CD4-positive, alpha-beta T cell treated with Interleukin-21 for 1 hour (primary cell): ENCODE measurements at regions not wholly inside any gene's neighbourhood (a gene's known extent, or its start where the extent isn't known, plus 50 kb on each side); places are given as distances from the start of the nearest gene placed in this dataset.

Experiments used
- DNase-seq: peaks from one replicate; pipeline ENCODE4 v3.0.0-alpha.2; 2020

DNA sequence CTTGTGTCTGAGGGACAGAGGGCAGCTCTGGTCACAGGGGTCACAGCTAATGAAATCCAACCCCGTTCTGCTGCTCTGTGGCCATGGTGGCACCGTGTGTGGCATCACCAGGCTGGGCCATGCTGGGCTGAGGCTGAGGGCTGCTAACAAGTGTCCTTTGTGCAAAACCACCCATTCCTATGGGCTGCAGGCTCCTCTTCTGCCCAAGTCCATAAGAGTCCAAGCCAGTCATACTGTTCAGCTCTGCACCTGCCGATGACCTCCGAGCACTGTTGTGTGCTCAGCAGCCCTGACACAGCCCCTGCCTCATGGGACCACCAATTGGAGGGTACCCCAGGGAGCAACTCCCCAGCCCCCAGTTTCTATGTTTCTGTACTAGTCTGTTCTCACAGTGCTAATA, 133.1 kb downstream of the WDR11 start:
- no peak for DNase-seq

DNA sequence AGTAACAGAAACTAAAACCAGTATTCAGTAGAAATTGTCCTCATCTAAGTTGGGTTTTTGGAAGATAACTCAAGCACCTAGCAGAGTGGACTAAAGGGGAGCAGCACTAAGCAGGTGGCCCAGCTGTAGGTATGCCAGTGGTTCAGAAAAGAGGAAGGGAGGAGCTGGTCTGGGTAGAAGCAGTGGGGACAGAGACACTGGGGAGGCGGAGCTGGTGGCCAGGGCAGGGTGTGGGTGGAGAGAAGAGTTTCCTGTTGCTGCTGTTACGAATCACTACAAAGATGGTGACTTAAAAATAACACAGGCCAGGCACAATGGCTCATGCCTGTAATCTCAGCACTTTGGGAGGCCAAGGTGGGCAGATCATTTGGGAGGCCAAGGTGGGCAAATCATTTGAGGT, 136.2 kb downstream of the WDR11 start:
- DNase-seq: no peak

DNA sequence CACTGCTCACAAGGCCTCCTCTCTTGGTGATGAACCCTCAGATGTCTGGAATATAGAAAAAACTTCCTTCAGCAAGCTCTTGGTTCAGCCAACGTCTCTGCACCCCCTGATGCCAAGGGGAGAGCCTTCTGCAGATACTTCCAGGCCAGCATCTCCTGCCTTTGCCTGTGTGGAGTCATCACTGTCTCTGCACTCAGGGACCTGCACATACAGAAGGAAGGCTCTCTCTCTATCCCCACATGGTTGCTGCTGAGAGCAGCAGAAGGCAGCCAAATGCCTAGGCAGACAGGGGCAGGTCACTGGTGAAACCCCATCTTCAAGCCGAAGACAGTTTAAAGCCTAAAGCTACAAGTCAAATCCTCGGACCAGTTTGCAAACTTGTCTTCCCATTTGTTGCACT, 137.6 kb downstream of the WDR11 start:
- no peak for DNase-seq

DNA sequence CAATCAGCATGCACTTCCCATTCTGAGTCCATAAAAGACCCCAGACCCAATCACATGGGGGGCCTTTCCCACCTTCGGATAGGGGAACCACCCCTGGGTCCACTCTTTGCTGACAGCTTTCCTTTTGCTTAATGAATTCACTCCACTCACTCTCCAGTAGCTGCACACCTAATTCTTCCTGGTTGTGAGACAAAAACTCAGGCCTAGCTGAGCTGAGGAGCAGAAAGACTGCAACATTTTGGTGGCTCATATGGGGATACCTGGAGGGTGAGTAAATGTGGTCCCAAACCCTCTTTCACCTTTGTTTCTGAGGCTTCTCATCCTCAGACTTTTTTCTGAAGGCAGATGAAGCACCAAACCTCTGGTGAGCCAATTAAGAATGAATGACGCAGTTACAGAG, 138.1 kb downstream of the WDR11 start:
- DNase-seq: no peak

DNA sequence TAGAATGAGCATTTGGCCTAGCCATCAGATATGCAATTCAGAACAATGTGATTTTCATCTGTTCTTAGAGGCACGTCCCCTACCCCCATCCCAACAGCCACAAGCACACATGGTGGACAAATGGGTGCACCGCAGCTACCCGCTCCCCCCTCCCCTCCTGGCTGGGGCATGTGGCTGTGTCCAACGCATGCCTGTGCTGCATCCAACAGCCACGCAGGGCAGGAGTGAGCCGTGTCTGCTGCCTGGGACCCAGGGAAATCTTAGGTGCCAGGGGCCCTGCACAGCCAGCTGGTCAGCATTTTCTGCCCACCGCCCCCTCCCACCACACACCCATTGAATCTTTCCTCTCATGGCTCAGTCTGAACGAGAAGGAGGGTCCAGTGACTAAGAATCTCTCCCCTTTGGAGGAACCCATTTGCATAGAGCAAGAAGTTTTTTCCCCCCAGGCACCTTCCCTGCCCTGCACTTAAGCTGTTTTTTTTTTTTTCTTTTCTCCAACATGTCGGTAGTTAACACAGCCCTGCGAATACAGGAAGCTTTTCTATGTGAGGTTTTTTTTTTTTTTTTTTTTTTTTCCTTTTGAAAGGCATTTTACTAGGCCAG, 138.9 kb downstream of the WDR11 start:
- no peak for DNase-seq

DNA sequence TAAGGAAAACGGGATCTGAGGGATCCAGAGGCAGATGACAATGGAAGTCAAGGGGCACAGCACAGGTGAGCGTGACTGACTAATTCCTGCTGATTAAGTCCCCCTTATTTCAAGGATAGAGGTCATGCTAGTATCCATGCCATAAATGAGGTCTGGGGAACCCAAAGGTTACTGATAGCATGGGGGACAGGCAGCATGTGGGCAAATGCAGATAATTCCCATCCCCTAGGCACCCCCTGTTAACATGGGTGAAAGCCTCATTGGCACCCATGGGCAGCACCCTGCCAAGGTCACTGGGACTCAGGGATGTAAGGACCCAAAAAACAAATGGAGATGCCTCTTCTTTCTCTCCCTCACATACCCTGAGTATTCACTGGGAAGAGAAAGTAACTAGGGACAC, 139.7 kb downstream of the WDR11 start:
- DNase-seq: no peak

DNA sequence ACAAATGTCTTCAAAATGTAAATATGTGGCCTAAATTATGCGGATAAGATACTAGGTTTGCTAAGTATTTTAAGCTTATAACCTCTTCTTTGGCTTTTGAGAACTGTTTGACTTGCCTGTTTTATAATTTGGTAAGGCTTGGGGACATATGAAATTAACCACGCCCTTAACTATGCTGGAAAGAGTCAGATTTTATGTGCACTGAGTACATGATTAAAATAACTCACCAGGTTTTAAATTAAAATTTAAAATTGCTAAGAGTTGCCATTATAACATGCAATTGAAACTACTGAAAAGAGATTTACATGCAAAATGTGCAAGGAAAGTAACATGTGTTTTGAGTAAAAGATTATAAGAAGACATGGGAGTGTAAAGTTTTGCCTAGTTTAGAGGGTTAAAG, 141.9 kb downstream of the WDR11 start:
- no peak for DNase-seq

DNA sequence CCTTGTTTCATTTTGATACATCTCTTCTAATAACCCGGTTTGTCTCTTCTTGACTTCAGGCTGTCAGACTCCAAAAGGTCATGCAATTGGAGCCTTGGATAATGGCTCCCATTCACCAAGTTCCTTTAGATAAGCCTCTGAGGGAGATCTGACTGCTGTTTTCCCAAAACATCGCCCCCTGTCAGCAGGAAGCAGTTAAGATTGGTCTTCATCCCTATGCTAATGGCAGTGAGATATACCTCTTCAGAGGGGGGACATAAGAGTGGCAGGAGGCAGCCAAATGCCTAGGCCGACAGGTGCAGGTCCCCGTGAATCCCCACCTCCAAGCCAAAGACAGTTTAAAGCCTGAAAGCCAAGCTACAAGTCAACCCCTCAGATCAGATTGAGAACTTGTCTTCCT, 144.6 kb downstream of the WDR11 start:
- no peak for DNase-seq

DNA sequence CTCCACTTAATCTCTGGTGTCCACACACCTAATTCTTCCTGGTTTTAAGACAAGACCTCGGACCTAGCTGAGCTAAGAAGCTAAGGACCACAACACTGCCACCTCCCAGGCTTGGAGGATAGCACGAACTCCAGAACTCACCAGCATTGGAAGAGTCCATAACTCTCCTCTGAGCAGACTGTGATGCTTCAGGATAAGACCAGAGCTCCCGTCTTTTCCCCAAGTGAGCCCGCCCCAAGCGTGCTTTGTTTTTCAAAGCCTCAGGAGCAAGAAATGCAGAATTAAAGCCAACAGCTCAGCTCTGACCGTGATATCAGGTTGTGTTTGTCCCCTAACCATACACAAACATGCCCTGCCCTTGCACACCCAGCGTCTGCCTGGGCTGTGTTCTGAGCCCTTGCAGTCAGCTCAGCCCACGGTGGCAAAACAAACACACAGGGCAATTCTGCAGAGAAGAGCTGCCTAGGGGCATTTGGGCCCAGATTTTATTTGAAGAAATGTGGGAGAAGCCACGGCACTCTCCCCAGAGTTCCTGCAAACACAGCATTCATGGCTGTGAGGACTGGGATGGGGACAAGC, 145.4 kb downstream of the WDR11 start:
- DNase-seq: no peak

DNA sequence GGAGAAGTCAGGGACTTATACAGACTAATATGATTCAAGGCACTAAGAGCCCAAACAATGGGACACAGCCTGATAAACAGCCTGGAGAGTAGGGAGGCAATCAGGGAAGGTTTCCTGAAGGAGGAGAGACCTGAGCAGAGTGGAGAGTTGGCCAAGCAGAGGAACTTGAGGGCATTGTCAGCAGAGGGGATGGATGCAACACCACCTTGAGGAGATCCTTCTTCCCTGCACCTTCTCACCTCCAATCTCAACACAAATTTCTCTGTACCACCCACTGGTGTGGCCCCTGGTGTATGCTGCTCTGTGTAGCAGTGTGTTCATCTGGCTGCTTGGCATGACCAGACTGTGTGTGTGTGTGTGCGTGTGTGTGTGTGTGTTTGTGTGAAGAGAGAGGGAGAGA, 146.2 kb downstream of the WDR11 start:
- no peak for DNase-seq

DNA sequence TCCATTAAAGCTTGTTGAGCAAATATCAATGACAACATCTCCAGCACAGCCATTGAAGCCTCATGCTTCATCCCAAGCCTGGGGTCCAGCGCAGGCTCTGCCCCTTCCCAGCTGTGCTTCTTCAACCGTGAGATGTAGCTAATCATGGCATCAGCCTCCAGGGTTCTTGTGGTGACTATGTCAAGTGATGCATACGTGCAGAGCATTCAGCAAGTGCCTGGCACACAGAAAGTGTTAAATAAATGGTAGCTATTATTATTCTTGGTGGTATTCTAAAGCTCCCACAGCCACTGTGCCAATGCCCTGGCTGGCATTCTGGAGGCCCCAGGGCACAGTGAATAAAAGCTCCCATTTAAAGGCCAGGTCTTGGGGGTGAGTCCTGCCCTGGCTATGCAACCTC, 146.6 kb downstream of the WDR11 start:
- DNase-seq: no peak

DNA sequence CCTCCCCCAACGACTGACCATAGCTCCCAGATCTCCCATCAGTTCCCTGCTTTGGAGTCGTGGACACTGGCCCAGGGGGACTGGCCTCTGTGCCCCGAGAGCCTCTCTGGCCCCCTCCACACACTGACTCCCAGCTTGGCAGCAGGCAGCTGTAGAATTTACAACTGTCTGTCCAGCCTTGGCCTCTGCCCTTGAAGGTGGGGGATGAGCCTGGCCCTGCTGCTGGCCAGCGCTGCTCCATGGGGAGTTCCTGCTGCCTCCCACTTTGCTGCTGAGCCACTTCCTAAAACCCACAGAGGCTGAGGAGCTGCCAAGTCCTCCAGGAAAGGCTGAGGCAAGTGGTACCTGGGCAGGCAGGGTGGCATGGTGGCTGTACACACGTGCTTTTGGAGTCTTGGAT, 147.1 kb downstream of the WDR11 start:
- no peak for DNase-seq

DNA sequence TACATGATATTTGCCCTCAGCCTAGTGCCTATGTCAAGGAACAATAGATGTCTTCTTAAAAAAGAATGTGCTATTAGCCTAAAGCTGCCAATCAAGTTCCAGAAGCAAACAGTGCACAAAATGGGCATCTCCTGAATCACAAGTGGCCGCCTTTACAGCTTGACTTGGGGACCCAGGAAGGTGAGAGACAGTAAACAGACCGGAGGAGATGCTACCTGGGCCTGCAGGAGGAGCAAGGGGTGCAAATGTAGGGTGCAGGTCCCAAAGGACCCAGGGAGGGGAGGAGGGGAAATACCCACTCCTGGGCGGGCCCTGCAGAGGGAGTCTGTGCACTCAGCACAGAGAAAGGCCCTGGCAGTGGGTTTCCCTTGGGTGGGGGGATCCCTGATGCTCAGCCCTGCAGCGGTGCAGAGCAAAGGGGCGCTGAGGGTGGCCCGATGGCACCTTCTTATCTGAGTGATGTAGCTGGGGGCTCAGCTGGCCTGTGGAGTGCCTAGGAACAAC, 147.7 kb downstream of the WDR11 start:
- DNase-seq: no peak

DNA sequence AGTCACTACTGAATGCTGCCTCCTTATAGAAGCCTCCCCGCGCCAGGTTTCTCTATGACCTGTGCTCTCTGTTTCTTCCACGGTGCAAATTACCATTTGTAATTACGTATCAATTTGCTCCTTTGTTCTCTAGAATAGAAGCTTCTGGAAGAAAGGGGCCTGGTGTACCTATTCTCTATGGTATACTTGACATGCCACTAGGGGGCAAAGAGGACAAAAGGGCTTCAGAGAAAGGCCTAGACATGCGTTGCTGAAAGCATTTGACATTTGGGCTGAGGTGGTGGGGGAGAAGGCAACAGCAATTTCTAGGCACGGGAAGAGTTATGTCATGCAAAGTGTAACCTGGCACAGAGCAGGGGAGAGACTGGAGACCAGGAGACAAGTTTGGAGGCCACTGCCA, 148.7 kb downstream of the WDR11 start:
- DNase-seq: no peak

DNA sequence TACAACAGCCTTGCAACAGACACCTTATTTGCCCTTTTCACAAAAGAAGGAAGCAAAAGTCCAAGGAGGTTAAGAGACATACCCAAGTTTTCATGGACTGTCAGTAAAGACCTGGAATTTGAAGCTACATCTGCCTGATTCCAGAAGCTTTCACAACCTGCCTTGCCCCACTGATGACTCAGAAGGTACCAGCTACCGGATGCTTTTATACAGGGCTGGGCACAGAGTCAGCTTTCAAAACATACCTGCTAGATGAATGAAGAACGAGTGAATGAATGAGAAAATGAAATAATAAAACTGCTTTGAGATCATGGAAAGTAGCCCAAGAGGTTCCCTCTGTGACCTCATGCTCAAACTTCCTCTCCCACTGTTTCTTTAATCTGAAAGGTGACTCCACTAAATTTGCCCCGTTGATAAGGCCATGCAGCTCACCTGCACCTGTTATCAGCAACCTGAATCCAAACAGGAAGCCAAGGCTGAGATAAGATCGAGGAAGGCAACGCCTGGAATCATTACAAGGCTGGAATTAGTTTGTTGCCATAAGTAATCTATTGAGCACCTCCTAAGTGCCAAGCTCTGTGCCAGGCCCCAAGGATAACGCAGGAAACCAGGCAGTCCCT, 151.5 kb downstream of the WDR11 start:
- no peak for DNase-seq

DNA sequence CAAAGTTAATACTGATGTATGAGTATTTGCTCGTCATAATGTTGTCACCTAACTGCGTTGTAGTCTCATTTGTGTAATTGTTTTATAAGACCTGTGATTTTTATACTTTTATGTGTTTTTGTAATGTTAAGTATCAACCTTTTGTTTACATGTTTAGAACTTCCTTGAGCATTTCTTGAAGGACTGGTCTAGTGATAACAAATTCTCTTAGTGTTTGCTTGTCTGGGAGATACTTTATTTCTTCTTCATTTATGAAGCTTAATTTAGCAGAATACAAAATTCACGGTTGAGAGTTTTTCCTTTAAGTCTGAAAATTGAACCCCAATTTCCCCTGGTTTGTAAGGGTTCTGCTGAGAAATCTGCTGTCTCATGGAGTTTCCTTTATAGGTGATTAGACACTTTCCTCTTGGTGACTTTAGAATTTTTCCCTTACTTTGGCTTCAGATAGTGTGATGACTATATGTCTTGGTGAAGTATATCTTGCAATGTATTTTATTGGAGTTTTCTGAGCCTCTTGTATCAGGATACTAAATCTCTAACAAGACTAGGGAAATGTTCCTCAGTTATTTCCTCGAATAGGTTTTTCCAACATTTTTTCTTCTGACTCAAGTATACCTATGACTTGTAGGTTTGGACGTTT, 154.9 kb downstream of the WDR11 start:
- DNase-seq: no peak

DNA sequence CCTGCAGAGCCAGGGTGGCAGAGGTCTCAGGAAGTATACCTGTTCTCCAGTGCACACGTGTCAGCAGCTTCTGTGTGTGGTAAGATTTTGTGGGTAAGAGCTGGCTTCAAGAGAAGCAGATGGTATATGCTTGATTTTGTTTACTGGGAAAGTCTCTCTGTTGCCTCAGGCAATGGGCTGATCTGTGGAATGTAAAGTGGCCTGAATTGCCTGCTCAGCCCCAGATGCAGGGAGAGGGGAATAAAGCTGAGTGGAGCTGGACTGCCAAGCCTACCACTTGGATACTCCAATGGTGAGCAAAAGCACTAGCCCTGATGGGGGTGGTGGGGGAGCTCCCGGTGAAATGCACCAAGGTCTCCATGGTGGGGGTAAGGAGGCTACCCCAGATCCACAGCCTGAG, 156.1 kb downstream of the WDR11 start:
- no peak for DNase-seq

DNA sequence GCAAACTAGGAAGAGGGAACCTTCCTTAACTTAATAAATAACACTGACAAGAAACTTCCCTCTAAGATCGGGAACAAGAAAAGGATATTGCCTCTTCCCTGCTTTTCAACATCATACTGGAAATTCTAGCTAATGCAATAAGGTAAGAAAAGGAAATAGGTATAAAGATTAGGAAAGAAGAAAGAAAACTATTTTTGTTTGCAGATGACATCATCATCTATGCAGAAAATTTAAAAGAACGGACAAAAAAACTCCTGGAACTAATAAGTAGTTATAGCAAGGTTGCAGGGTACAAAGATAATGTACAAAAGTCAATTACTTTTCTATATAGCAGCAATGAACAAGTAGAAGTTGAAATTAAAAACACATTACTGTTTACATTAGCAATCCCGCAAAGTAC, 164.8 kb downstream of the WDR11 start:
- DNase-seq: no peak

DNA sequence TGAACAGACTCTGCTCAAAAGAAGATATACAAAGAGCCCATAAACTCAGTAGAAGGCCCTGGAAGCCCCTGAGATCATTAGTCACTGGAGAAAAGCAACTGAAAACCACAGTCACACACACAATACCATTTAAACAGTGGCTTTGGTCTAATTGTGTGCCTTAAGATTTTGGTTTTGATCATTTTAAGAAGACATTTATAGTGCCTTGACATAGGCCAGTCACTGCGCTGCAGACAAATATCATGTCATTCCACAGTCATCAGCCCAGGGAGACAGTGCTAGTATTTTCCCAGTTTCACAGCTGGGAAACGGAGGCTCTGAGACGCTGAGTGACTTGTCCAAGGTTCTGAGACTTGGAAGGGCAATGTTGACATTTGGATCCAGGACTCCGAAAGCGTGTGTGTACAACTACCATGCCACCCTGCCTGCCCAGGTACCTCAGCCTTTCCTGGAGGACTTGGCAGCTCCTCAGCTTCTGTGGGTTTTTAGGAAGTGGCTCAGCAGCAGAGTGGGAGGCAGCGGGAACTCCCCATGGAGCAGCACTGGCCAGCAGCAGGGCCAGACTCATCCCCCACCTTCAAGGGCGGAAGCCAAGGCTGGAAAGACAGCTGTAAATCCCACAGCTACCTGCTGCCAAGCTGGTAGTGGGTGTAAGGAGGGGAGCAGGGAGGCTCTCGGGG, 173.9 kb downstream of the WDR11 start:
- no peak for DNase-seq

DNA sequence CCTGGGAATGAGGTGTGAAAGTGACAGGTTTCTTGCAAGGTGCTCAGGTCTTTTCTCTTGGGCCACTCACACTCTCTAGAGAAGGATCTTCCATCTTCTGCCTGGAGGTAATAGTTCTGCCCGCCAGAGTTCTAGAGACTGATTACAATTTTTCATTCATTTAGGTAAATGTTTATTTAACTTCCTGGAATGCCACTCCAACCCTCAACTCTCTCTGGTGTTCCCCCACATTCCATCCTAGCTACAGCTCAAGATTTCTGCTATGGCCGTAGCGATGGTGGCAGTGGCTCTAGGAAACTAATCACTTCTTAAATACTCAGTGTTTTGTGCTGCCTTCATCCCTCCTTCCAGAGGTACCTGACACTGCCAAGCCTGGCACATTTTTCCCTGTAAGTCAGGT, 174.6 kb downstream of the WDR11 start:
- DNase-seq: no peak

DNA sequence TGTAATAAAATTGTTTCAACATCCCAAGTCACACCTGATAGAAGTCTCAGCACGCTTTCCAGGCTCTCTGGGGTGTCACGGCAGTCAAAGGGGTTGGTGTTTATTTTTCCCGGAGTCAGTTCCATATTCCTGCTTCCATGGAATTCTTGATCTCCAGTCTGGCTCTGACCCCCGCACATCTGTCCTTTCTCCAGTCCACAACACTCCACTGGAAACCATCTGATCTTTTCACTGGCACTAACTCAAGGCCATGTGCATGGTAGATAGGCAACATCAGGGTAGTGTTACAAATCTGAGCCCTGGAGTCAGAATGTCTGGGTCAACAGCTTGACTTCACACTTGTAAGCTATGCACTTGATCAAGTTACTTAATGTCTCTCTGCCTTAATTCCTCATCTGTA, 176.2 kb downstream of the WDR11 start:
- DNase-seq: no peak

DNA sequence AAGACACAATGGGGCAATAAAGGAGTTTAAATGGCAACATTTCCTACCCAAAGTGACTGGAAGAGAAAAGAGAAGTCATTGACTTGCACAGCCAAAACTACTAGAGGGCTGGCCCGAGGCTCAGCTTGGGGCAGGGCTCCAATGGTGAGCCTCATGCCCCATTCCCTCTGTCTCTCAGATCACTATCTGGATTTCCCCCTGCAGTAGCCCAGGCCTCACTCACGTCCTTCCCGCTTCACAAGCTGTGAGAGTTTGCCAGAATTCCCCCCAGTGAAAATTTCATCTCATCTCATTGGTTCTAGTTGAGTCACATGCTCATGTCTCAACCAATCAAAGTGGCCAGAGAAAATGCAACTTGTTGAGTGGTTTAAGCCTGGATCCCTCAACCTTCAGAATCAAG, 181.3 kb downstream of the WDR11 start:
- no peak for DNase-seq

DNA sequence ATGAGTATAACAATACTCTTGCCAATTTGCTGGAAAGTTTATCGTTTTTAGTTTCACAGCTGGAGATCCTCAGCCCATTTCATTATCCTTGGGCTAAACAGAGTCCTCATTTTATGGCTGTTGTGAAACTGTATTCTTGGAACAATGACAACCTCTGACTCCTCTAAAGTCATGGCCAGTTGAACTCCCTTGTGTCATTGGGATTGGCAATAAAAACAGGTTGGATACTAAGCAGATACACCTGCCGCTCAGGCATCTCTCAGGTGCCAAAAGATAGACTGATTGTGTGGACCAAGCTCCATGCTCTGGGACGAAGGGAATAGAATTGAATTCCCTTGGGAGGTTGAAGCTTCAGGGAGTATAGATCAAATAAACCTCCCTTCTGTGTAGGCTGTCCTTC, 182.2 kb downstream of the WDR11 start:
- DNase-seq: no peak

DNA sequence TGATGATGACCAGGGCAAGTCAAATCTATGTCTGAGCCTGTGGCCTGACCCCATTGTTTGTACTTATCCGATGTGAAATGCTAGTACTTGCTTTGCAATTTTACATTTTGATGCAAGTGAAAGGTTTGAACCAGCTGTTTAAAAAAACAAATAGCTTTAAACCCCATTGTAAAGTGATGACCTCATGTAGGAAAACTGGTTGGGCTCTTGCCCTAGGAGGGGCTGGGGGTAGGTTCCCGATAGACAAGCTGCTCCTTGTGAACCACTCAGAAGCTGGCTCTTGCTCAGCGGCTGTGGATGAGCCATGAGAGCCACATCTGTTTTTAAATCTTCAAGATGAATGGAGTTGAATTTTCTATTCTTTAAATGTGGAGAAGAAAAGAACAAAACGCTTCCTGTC, 185.3 kb downstream of the WDR11 start:
- DNase-seq: no peak
